ENCODE measurements at regions not wholly inside any gene's neighbourhood (a gene's known extent, or its start where the extent isn't known, plus 50 kb on each side); places are given as distances from the start of the nearest gene placed in this dataset.

- H3K36me3 ChIP-seq (ENCODE audit: control insufficient read depth, insufficient read depth, low read length) = peaks cover 18% of the 10 kb centered on the region; the same call in 1 of the 2 replicates
- H3K14ac ChIP-seq (replicated peaks; ENCODE audit: low read depth, low read length) = no peak overlapping the region
- H2BK5ac ChIP-seq (ENCODE audit: low read depth, low read length, poor library complexity, severe bottlenecking) = no peak overlapping the region
- H3K4me2 ChIP-seq (ENCODE audit: low read depth, low read length) = no peak overlapping the region
- in situ Hi-C loops (cut with MboI; ENCODE audit: low sequenced_read_pairs) (no loop called here), intact Hi-C loops (cut with micrococcal nuclease) (no loop called here), dilution Hi-C loops (cut with HindIII; ENCODE audit: low sequenced_read_pairs, unreplicated experiment) (no loop called here)
- no peak for TF ChIP-seq CTCF (conservative IDR thresholded peaks at IDR 0.05; ENCODE audit: low read depth, low read length)
- TF ChIP-seq MXI1 (IDR thresholded peaks at IDR 0.05; ENCODE audit: borderline replicate concordance, low read depth, low read length) = no peak
- TF ChIP-seq BHLHE40 (IDR thresholded peaks at IDR 0.05; ENCODE audit: low read depth, low read length) = no peak
- TF ChIP-seq, protein P1, sequence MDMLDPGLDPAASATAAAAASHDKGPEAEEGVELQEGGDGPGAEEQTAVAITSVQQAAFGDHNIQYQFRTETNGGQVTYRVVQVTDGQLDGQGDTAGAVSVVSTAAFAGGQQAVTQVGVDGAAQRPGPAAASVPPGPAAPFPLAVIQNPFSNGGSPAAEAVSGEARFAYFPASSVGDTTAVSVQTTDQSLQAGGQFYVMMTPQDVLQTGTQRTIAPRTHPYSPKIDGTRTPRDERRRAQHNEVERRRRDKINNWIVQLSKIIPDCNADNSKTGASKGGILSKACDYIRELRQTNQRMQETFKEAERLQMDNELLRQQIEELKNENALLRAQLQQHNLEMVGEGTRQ (IDR thresholded peaks at IDR 0.05; ENCODE audit: low read depth, low read length) = no peak
- TF ChIP-seq SMC3 (IDR thresholded peaks at IDR 0.05; ENCODE audit: low read depth, low read length) = no peak
- TF ChIP-seq POLR2A (IDR thresholded peaks at IDR 0.05; ENCODE audit: low read depth, low read length) = no peak
- TF ChIP-seq RAD21 (IDR thresholded peaks at IDR 0.05; ENCODE audit: low read length) = no peak
- no peak for TF ChIP-seq NFE2L2 (IDR thresholded peaks at IDR 0.05; ENCODE audit: low read depth, low read length)
- TF ChIP-seq MAFK (IDR thresholded peaks at IDR 0.05; ENCODE audit: low read depth, low read length) = no peak
- no peak for TF ChIP-seq CEBPB (IDR thresholded peaks at IDR 0.05; ENCODE audit: low read depth, low read length)
- no peak for TF ChIP-seq FOS (IDR thresholded peaks at IDR 0.05; ENCODE audit: low read depth, low read length)
- TF ChIP-seq RFX5 (IDR thresholded peaks at IDR 0.05; ENCODE audit: low read depth, low read length) = no peak
- no peak for TF ChIP-seq MAZ (IDR thresholded peaks at IDR 0.05; ENCODE audit: borderline replicate concordance, low read depth, low read length)
- no peak for TF ChIP-seq RCOR1 (IDR thresholded peaks at IDR 0.05; ENCODE audit: insufficient replicate concordance, low read length)
- TF ChIP-seq, protein P2, sequence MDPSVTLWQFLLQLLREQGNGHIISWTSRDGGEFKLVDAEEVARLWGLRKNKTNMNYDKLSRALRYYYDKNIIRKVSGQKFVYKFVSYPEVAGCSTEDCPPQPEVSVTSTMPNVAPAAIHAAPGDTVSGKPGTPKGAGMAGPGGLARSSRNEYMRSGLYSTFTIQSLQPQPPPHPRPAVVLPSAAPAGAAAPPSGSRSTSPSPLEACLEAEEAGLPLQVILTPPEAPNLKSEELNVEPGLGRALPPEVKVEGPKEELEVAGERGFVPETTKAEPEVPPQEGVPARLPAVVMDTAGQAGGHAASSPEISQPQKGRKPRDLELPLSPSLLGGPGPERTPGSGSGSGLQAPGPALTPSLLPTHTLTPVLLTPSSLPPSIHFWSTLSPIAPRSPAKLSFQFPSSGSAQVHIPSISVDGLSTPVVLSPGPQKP (IDR thresholded peaks at IDR 0.05; ENCODE audit: borderline replicate concordance, low read depth, low read length) = no peak
- H2BK120ac ChIP-seq (ENCODE audit: low read depth, low read length) = no peak overlapping the region
- no peaks in the 10 kb centered on the region for H3K9me3 ChIP-seq (ENCODE audit: control insufficient read depth, insufficient read depth, low read length)
- CTCF ChIA-PET = no interaction called here
- no peak overlapping the region for H2BK20ac ChIP-seq (ENCODE audit: low read depth, low read length)
- no peaks in the 10 kb centered on the region for H3K4me1 ChIP-seq (ENCODE audit: control insufficient read depth, insufficient read depth, low read length)
- DNase-seq = no peak
- no peak overlapping the region for H3K23ac ChIP-seq (ENCODE audit: low read depth, low read length)
- H4K8ac ChIP-seq (ENCODE audit: low read depth in 2 of 2, low read length in 2 of 2) = no peak overlapping the region
- POLR2A ChIA-PET (ENCODE audit: unreplicated experiment) = no interaction called here
- ATAC-seq (ENCODE audit: low read depth) = no peak
- no peak overlapping the region for H2AK5ac ChIP-seq (ENCODE audit: low read depth, low read length)
- H2AFZ ChIP-seq (replicated peaks; ENCODE audit: low read length, poor library complexity) = no peak overlapping the region
- H3K56ac ChIP-seq (ENCODE audit: extremely low read depth, insufficient read depth, low read length) = no peak overlapping the region
- no peaks in the 10 kb centered on the region for H3K9me1 ChIP-seq (ENCODE audit: insufficient read depth, low read length)
- no peak overlapping the region for H3K18ac ChIP-seq (ENCODE audit: low read depth, low read length)
- no peaks in the 10 kb centered on the region for H3K79me1 ChIP-seq (ENCODE audit: low read depth in 1 of 2, low read length in 2 of 2)
- no peak overlapping the region for H4K5ac ChIP-seq (ENCODE audit: low read depth, low read length)
- H2AK9ac ChIP-seq (replicated peaks; ENCODE audit: low read depth, low read length, poor library complexity) = no peak overlapping the region
- no peak overlapping the region for H3K4ac ChIP-seq (ENCODE audit: low read depth, low read length)
- no peak overlapping the region for H3K27ac ChIP-seq (ENCODE audit: insufficient read depth, low read length)
- no peak overlapping the region for H2BK15ac ChIP-seq (ENCODE audit: low read depth, low read length)
- BruUV-seq (replicated peaks) = no TSS peak
- no peaks in the 10 kb centered on the region for H4K20me1 ChIP-seq (ENCODE audit: insufficient read depth, low read length)
- no peak overlapping the region for H3K9ac ChIP-seq (ENCODE audit: low read depth, low read length)
- H4K91ac ChIP-seq (ENCODE audit: insufficient read depth, low read depth, low read length) = no peak overlapping the region
- 88% methylated on average over 2 of the region's 7 CpGs; no CpG with 5 or more reads in 1 of the 2 experiments for WGBS, 2 experiments (ENCODE audit: extremely low coverage in 2 of 2, insufficient read length in 1 of 2)
- no peak overlapping the region for H3K4me3 ChIP-seq (ENCODE audit: insufficient read depth, low read depth, low read length)
- no peaks in the 10 kb centered on the region for H3K27me3 ChIP-seq (ENCODE audit: control insufficient read depth, insufficient read depth, low read length)
These were observed 106.2 kb downstream of the CYRIA start for GRCh38 chr2:16559278-16560067.

Measured in IMR-90 (cell line).